ENCODE measurements at regions not wholly inside any gene's neighbourhood (a gene's known extent, or its start where the extent isn't known, plus 50 kb on each side); places are given as distances from the start of the nearest gene placed in this dataset.
A peak's percentile ranks its signal among the peaks of the same experiment; 100 is the strongest.

DNA sequence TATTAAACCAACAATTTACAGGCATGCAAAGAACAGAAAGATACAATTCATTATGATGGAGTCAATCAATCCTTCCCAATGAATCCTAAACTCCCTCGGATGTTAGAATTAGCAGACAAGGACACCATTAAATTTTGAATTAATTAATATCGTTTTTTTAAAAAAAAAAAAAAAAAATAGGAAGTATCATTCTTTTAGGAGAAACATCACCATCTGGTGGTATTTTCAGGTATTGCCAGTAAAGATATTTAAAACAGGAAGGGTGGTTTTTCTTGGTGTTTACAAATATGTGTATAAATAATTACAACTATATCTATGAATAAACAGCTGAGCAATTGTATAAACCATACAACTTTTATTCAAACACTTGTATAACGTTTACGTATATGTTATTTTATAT lies 564.4 kb downstream of the HAO1 start:
- peak in 1 of 6 experiments; percentile 40 for TF ChIP-seq CTCF (IDR thresholded peaks at IDR 0.05)
- TF ChIP-seq POLR2A (IDR thresholded peaks at IDR 0.05): no peak
